HEK293T (cell line): ENCODE measurements at regions not wholly inside any gene's neighbourhood (a gene's known extent, or its start where the extent isn't known, plus 50 kb on each side); places are given as distances from the start of the nearest gene placed in this dataset.

Source experiments
- CTCF ChIA-PET: fragments of 350-600 bp; formaldehyde crosslinking; extraction: SDS; loops from one replicate; lab custom pipeline; 2021; ENCODE audit warnings: antibody characterized with exemption, inconsistent platforms; lab: Yijun Ruan, JAX
- POLR2A ChIA-PET: fragments of 350-600 bp; formaldehyde crosslinking; extraction: SDS; loops from one replicate; lab custom pipeline; 2020; ENCODE audit warnings: antibody characterized with exemption, inconsistent platforms; lab: Yijun Ruan, JAX
- DNase-seq: peaks from one replicate; pipeline ENCODE4 v3.0.0; 2012; ENCODE audit warnings: mixed read lengths; ENCODE audit errors: extremely low spot score
- ARNT ChIP-seq: fragments of 450-650 bp; IDR thresholded peaks from 2 replicates; pipeline ENCODE4 v1.6.1; 2017; ENCODE audit warnings: mild to moderate bottlenecking
- BHLHE40 ChIP-seq: fragments of 450-650 bp; IDR thresholded peaks from 2 replicates; pipeline ENCODE4 v1.6.1; 2016; ENCODE audit warnings: mild to moderate bottlenecking, moderate library complexity, borderline replicate concordance
- CTBP1 ChIP-seq: fragments of 450-650 bp; IDR thresholded peaks from 2 replicates; pipeline ENCODE4 v1.6.1; 2016; ENCODE audit warnings: borderline replicate concordance
- ELF4 ChIP-seq: fragments of 450-650 bp; IDR thresholded peaks from 2 replicates; pipeline ENCODE4 v1.6.1; 2017; ENCODE audit warnings: antibody characterized with exemption
- FOXA1 ChIP-seq: fragments of 450-650 bp; IDR thresholded peaks from 2 replicates; pipeline ENCODE4 v1.6.1; 2016; ENCODE audit warnings: mild to moderate bottlenecking
- FOXK2 ChIP-seq: fragments of 450-650 bp; IDR thresholded peaks from 2 replicates; pipeline ENCODE4 v1.6.1; 2016; ENCODE audit warnings: mild to moderate bottlenecking
- FOXM1 ChIP-seq: fragments of 450-650 bp; IDR thresholded peaks from 2 replicates; pipeline ENCODE4 v1.6.1; 2017; ENCODE audit warnings: mild to moderate bottlenecking, borderline replicate concordance
- HDGF ChIP-seq: fragments of 450-650 bp; IDR thresholded peaks from 2 replicates; pipeline ENCODE4 v1.6.1; 2017; ENCODE audit warnings: antibody characterized with exemption, borderline replicate concordance
- L3MBTL2 ChIP-seq: fragments of 450-650 bp; conservative IDR thresholded peaks from 2 replicates; pipeline ENCODE4 v1.6.1; 2016; ENCODE audit warnings: mild to moderate bottlenecking
- LEF1 ChIP-seq: fragments of 450-650 bp; IDR thresholded peaks from 2 replicates; pipeline ENCODE4 v1.6.1; 2017; ENCODE audit warnings: mild to moderate bottlenecking, borderline replicate concordance
- NFRKB ChIP-seq: fragments of 450-650 bp; IDR thresholded peaks from 2 replicates; pipeline ENCODE4 v1.6.1; 2016; ENCODE audit warnings: mild to moderate bottlenecking, moderate library complexity
- SP1 ChIP-seq: fragments of 450-650 bp; IDR thresholded peaks from 2 replicates; pipeline ENCODE4 v1.6.1; 2017
- SUZ12 ChIP-seq: fragments of 450-650 bp; IDR thresholded peaks from 2 replicates; pipeline ENCODE4 v1.6.1; 2016; ENCODE audit warnings: mild to moderate bottlenecking
- TARDBP ChIP-seq: fragments of 450-650 bp; IDR thresholded peaks from 2 replicates; pipeline ENCODE4 v1.6.1; 2016
- ZNF384 ChIP-seq: fragments of 450-650 bp; IDR thresholded peaks from 2 replicates; pipeline ENCODE4 v1.6.1; 2016
- TF ChIP-seq, protein P1 (sequence below): fragments of 450-650 bp; IDR thresholded peaks from 2 replicates; pipeline ENCODE4 v1.6.1; 2016

DNA sequence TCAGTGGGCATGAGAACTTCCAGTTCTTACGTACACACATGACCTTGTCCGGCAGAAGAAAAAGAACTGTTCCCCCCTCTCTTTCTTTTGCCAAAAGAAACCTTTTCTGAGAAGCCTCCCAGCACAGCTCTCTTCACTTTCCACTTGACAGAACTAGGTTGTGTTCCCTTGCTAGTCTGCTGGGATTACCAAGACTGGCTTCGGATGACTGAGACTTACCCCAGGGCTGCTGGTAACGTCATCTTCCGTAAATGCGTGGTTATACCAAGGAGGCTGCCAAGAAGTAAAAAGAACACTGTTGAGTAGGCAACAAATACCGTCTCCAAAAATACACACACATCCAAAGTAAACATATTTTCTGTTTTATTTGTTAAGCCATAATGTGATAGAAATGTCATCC, 908.2 kb downstream of the EFNB2 start:
- POLR2A ChIA-PET, result no interaction called here
- DNase-seq, result no peak
- CTCF ChIA-PET, result no interaction called here
- TF ChIP-seq BHLHE40, result no peak
- TF ChIP-seq, protein P1, sequence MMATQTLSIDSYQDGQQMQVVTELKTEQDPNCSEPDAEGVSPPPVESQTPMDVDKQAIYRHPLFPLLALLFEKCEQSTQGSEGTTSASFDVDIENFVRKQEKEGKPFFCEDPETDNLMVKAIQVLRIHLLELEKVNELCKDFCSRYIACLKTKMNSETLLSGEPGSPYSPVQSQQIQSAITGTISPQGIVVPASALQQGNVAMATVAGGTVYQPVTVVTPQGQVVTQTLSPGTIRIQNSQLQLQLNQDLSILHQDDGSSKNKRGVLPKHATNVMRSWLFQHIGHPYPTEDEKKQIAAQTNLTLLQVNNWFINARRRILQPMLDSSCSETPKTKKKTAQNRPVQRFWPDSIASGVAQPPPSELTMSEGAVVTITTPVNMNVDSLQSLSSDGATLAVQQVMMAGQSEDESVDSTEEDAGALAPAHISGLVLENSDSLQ, result no peak
- TF ChIP-seq ELF4, result no peak
- no peak for TF ChIP-seq ZNF384
- no peak for TF ChIP-seq SP1
- no peak for TF ChIP-seq FOXM1
- TF ChIP-seq CTBP1, result no peak

DNA sequence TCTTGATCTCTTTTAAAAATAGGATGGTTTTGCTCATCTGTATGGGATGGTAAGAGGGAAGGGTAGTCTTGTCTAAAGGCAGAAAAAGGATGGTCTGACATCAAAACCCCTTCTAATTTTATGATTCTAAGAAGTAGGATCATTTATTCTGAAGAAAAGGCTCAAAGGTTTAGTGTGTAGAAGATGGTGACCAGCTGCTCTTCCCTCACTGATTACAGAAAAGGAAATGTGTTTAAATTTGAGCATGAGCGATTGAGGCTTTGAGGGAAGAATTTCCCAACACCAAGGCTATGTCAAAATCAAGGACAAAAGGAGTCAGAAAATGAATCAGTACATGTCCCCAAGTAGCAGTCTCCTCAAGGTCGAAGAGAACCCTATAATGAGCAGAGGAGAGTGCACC, 909.8 kb downstream of the EFNB2 start:
- TF ChIP-seq ELF4 (no peak), LEF1 (no peak), NFRKB (no peak), SP1 (no peak), ARNT (no peak), BHLHE40 (no peak), HDGF (no peak), L3MBTL2 (no peak)
- TF ChIP-seq, protein P1, result no peak
- CTCF ChIA-PET, result no interaction called here
- POLR2A ChIA-PET, result no interaction called here
- DNase-seq, result no peak

DNA sequence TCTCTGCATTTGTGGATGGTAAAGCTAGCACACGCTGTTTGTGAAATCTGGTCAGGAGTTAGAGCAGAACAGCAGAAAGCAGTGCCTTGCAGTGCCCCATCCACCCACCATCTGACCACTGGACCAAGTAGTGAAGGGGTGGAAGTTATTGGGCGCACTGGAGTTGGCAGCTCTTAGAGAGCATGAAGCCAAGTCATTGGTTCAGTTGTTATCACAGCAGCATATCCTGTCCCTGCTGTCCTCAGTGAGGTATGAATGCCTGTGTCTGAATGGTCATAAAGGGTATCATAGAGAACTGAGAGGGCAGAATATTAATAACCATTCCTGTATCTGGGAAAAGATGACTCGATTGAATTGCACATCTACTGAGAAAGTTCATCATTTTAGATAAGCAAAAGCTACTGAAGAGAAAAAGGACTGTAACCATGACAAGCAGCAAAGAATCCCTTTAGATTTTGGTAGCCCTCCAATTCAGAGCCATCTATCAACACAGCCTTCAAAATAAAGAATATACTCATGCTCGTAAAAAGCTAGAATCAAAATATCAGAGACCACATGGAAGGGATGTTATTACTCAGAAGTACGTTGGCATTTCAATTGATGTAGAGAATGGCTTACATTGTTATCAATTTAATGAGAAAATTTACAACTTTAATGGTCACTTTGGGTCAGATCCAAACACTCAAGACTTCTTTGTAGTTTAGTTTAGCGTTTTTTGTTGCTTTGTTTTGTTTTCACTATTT, 919.0 kb downstream of the EFNB2 start:
- POLR2A ChIA-PET, result no interaction called here
- TF ChIP-seq FOXM1, result no peak
- no peak for TF ChIP-seq ARNT
- TF ChIP-seq FOXA1, result no peak
- CTCF ChIA-PET, result no interaction called here
- no peak for DNase-seq

DNA sequence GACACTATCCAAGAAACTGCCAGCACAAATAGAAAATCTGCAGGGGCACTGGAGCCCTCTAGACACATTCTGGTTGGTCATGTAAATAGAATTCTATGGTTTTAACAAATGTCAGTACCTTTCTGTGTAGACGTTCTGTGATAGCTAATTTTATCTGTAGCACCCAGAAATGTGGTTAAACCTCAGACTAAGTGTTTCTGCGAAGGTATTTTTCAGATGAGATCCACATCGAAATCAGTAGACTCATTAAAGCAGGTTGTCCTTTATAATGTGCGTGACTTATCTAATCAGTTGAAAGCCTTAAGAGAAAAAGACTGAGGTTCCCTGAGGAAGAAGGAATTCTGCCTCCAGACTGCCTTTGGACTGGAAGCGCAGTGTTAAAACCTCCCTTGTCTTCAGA, 922.9 kb downstream of the EFNB2 start:
- ChIA-PET CTCF (no interaction called here), POLR2A (no interaction called here)
- no peak for DNase-seq
- no peak for TF ChIP-seq L3MBTL2
- TF ChIP-seq HDGF, result no peak

DNA sequence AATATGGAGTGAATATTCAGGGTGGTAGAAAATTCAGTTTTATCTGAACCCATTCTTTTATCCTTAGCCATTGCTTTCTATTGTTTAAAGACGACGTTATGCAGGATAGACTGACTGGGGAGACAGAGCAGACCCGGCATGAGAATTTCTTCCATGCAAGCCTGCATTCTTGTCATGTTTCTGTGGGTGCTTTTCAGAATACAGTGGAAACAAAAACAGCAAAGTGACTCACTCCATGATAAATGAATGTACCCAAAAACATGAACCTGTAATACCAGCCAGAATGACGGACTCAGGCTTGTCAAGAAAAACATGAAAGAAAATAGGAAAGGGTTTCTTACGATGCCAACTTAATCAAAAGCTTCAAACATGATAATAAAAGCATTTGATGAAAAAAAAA, 924.0 kb downstream of the EFNB2 start:
- TF ChIP-seq ZNF384, result no peak
- TF ChIP-seq SUZ12, result no peak
- TF ChIP-seq SP1, result no peak
- TF ChIP-seq NFRKB, result no peak
- TF ChIP-seq HDGF, result no peak
- no peak for TF ChIP-seq FOXK2
- TF ChIP-seq FOXA1, result no peak
- no peak for TF ChIP-seq BHLHE40
- no peak for TF ChIP-seq ARNT
- TF ChIP-seq TARDBP, result no peak
- TF ChIP-seq, protein P1, result no peak
- TF ChIP-seq L3MBTL2, result no peak
- no peak for TF ChIP-seq ELF4
- ChIA-PET POLR2A (no interaction called here), CTCF (no interaction called here)
- no peak for DNase-seq

DNA sequence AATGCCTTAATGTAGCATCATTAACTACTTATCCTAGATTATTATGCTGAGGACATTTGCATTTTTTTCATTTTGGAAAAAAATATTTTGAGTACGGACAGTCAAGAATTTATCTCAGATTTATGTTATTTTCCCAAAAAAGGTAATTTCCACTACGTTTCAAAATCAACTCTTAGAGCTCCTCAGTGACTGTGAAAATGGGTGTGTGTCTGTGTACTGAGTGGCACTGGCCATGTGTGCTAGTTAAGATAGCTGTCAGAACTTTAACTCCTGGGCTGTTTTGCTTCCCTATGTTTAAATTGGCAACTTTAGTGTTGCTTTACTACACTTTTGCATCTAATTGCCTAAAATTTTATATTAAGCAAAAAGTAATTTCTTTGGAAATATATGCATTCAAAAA, 927.4 kb downstream of the EFNB2 start:
- DNase-seq, result no peak
- TF ChIP-seq HDGF (no peak), FOXA1 (no peak)
- ChIA-PET POLR2A (no interaction called here), CTCF (no interaction called here)

DNA sequence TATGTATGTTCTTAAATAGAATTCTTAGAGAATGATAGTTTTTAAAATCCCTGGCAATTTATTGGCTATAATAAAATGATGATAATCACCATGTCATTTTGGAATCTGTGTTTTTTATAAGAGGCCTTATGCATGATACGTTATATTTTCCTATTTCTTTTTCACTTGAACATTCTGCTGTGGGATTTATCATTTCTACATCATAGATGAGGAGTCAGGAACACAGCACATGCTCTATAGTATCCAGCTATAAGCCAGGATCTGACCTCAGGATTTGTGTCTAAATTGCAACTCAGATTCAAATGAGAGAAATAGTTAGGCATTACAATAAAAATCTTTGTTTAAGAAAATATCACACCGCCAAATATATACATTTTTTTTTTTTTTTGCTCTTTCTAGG, 928.0 kb downstream of the EFNB2 start:
- no peak for TF ChIP-seq LEF1
- TF ChIP-seq ELF4, result no peak
- no peak for TF ChIP-seq CTBP1
- no peak for TF ChIP-seq TARDBP
- no peak for TF ChIP-seq BHLHE40
- no peak for TF ChIP-seq ARNT
- TF ChIP-seq, protein P1, result no peak
- TF ChIP-seq FOXA1, result no peak
- no peak for TF ChIP-seq FOXK2
- TF ChIP-seq NFRKB, result no peak
- no peak for TF ChIP-seq FOXM1
- no peak for TF ChIP-seq ZNF384
- TF ChIP-seq SUZ12, result no peak
- no peak for TF ChIP-seq L3MBTL2
- TF ChIP-seq SP1, result no peak
- TF ChIP-seq HDGF, result no peak
- ChIA-PET POLR2A (no interaction called here), CTCF (no interaction called here)
- DNase-seq, result no peak
